GM18520 (cell line): ENCODE measurements at regions not wholly inside any gene's neighbourhood (a gene's known extent, or its start where the extent isn't known, plus 50 kb on each side); places are given as distances from the start of the nearest gene placed in this dataset.

Experiments used
- ATAC-seq: cut with Tn5 transposase; IDR thresholded peaks from one replicate; pipeline ENCODE4 v1.9.1; 2021; ENCODE audit not compliant: unreplicated experiment

- no peak for ATAC-seq
Measured at GRCh38 chr5:66306105-66306843, 162.2 kb downstream of the SREK1 start.

DNA sequence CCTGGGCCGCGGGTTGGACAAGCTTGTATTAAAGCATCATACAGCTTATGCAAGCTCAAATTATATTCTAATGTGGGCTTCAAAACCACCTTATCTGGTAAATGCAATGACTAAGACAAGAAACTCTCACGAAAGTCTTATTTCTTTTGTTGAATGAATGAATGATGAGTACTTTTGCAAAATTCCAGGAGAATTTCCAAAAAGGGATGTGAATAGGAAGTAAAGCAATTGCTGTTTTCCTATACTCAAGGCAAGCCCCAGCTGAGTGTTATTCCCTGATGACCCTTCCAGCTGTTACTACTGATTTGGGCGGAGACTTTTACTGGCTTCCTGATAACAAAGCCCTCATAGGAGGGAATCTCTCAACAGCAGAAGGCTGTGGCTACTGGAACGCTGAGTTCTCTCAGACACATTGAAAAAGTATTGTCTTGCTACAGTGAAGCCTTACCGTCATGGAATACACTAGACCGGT, 162.8 kb downstream of the SREK1 start:
- ATAC-seq, result no peak

- peak; percentile 67 for ATAC-seq
Measured at GRCh38 chr5:66307647-66308241, 163.6 kb downstream of the SREK1 start.

DNA sequence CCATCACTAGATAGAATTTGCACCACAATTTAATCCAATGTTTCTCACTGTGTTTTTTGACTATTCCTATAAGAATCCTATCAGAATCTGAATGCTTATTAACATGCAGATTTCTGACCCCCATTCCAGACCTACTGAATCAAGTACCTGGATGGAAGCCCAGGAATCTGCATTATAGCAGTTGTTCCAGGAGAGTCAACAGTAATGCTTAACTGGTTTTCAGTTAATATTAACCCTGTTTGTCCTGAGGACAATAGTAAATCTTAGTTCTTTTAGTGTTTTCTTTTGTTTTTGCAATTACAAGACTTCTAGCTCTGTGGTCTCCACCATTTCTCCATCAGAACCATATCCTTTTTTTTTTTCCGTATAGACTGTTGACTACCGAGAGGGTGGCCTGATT, 168.2 kb downstream of the SREK1 start:
- ATAC-seq, result no peak

- ATAC-seq, result no peak
Measured at GRCh38 chr5:66315784-66316183, 171.7 kb downstream of the SREK1 start.

DNA sequence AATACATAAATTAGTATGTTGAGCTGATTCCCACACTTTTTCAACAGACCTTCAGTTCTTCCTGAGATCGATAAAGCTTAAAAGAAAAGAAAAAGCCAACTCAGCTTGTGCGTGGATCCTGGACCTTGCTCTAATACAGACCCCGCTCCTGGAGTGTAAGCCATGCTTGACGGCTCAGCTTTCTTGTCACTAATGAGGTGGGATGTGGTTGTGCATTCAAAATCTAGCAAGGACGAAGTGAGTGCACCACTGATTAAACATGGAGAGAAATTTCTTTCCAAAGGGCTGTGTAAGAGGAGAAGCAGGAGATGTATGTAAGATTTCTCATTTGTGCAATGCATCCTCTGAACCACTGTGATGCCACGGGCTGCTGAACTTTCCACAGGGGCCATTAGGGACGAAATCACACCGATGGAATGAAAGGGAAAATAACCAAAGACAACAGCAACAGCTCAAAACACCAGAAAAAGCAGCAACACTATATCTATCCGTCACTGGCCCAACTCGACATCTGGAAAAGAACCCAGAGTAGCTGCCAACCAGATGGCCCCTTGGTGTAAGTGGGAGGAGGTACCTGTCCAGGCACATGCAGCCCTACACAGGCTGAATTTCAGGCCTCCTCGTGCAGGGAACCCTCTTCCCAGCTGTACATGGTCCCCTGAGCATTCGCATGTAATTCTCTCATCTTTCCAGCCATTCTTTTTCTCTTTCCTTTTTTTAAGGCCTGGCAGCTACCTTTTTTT, 178.9 kb downstream of the SREK1 start:
- no peak for ATAC-seq

DNA sequence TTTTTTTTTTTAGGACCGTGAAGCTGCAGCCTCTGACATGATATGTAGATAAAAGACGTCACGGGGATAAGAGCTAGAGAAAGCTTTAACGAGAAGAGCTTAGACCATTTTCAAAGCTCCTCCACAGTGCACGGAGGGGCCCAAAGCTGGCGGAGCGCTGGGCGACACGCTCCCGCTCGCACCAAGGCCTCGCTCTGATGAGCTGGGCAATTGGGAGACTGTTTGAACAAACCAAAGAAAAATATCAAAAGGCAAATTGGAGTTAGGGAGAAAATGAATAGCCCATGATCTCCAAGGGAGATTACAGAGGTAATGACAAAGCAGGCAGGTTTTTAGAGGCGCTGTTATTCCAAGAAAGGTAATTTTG, 179.4 kb downstream of the SREK1 start:
- ATAC-seq, result no peak

DNA sequence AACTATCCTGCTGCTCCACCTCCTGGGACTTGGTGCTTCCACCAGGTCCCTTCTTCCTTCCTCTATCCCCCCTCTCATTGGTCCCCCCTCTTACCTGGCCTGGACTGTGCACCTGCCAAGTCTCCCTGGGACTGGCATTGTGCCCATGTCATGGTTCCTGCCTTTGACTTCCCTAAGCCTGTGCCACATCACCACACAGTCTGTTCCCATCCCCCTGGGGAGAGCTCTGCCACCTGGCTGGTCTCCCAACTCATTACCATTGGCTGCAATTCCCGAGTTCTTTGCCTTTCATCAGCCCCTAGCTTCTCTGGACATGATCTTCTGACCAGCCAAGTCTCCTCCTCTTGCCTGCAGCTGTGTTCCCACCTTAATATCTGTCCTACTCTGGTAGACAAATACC, 180.3 kb downstream of the SREK1 start:
- ATAC-seq, result no peak

GRCh38 chr5:66326276-66326675, 182.2 kb downstream of the SREK1 start:
- ATAC-seq, result no peak

DNA sequence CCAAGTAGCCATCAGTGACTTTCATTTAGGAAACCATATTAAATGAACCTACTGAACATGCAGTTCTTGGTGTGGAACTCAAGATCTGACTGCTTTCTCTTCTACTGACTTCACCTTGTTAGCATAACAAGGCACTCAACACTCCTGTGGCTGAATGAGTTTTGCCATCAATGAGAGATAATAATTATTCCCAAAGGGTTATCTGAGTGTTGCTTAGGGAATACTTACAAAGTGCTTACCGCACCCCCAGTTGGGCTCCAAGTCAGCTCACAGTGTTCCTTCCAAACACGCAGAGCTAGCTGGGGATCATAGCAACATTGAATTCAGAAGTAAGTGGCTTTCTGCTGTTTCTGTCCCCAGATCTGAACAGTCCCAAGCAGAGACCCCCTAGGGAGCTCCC, 182.9 kb downstream of the SREK1 start:
- no peak for ATAC-seq

- no peak for ATAC-seq
Measured at GRCh38 chr5:66329078-66329477, 185.0 kb downstream of the SREK1 start.

DNA sequence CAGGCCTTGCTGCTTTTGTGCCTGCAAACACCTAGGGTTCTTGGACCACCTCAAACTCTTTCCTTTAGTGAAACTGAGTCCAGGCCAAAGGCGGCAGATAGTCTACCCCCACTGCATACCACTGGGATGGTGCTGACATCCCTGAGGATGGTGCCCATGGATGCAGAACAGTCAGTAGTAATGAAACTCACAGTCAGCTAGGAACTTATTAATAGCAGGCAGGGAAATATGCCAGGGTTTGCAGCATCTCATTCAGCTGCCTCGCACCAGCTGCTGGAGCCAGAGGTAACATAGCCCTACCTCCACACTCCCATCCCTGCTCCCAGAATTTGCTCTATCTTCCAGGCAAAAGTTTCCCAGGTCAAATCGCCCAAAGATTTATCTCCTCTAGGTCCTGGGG, 189.1 kb downstream of the SREK1 start:
- ATAC-seq, result no peak

GRCh38 chr5:66337626-66338226, 193.6 kb downstream of the SREK1 start:
- ATAC-seq, result no peak

- no peak for ATAC-seq
Measured at GRCh38 chr5:66338828-66339227, 194.7 kb downstream of the SREK1 start.

GRCh38 chr5:66339896-66340295, 195.8 kb downstream of the SREK1 start:
- ATAC-seq, result no peak

- ATAC-seq, result no peak
Measured at GRCh38 chr5:66340786-66341185, 196.7 kb downstream of the SREK1 start.

DNA sequence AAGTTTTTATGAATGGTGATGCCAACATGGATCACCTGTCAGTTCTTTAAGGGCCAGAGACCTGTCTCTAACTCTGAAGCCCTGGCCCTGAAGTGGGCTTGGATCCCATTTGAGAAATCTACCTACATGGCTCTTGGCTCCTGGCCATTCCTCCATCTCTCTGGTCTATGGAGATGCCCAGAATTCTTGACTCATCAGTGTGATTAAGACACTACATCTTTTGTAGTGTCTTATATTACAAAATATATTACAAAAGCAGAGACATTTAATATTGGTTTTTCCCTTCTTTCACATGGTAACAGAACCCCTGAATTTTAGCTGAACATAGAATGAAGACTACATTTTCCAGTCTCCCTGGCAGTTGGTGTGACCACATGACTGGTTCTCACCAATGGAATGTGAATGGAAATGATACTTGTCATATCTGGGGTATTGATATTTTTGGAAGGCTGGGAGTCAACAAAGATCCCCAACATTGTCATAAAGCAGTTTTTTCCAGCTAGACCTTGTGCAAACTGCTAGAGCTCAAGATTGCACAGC, 198.3 kb downstream of the SREK1 start:
- ATAC-seq, result no peak

GRCh38 chr5:66343370-66344071, 199.4 kb downstream of the SREK1 start:
- no peak for ATAC-seq

- ATAC-seq, result no peak
Measured at GRCh38 chr5:66344544-66344943, 200.4 kb downstream of the SREK1 start.

DNA sequence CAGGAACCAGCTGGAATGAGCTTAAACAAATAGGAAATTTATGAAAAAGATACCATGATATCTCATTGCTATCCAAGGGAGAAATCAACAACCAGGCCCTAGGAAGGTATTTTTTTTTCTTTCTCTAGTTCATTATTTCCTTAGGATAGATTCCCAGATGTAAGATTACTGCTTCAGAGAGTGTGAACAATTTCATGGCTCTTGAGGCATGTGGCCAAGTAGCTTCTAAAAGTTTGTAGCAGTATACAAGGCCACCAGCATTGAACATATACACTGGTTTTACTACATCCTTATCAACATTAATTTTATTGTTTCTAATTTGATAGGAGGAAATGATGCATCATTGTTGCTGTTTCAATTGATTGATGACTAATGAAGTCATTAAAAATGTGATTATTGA, 201.2 kb downstream of the SREK1 start:
- no peak for ATAC-seq

DNA sequence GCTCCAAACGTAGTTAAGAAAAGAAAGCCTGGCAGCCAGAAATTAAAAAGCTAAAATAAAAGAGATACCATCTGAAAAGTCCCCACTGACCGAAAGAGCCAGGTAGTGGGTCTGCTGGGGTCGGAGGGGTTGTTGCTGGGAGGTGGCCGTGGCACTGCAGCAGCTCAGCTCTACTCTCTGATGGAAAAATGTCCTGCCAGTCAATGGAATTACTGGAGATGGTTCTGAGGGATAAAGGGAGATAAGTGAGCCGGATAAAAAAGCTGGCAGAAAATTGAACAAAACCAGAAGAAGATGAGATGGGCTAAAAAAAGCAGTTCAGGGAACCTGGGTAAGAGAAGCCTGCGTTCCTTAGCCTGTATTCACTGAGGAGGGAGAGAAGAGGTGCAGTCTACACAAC, 202.8 kb downstream of the SREK1 start:
- ATAC-seq, result no peak
